ENCODE measurements at regions not wholly inside any gene's neighbourhood (a gene's known extent, or its start where the extent isn't known, plus 50 kb on each side); places are given as distances from the start of the nearest gene placed in this dataset.

GRCh38 chr2:183597841-183598240, 473.6 kb downstream of the NUP35 start:
- H3K4me1 ChIP-seq (ENCODE audit: insufficient read depth, low read length) = no peaks in the 10 kb centered on the region
- H3K9ac ChIP-seq (ENCODE audit: low read depth, low read length) = no peak overlapping the region
- no peak overlapping the region for H3K4me3 ChIP-seq (ENCODE audit: low read length)
- no peaks in the 10 kb centered on the region for H3K27me3 ChIP-seq (ENCODE audit: insufficient read depth, low read length)
- H3K36me3 ChIP-seq (ENCODE audit: insufficient read depth, low read depth, low read length) = no peaks in the 10 kb centered on the region
- H3K27ac ChIP-seq (ENCODE audit: low read length) = no peak overlapping the region
- no peaks in the 10 kb centered on the region for H3K9me3 ChIP-seq (ENCODE audit: insufficient read depth, low read depth, low read length)

GRCh38 chr2:183604065-183604464, 479.8 kb downstream of the NUP35 start:
- Histone ChIP-seq H3K27ac (ENCODE audit: low read length) (no peak overlapping the region), H3K9ac (ENCODE audit: low read depth, low read length) (no peak overlapping the region), H3K4me1 (ENCODE audit: insufficient read depth, low read length) (no peaks in the 10 kb centered on the region; the same call in 1 of the 2 replicates), H3K9me3 (ENCODE audit: insufficient read depth, low read depth, low read length) (no peaks in the 10 kb centered on the region), H3K27me3 (ENCODE audit: insufficient read depth, low read length) (no peaks in the 10 kb centered on the region), H3K4me3 (ENCODE audit: low read length) (no peak overlapping the region), H3K36me3 (ENCODE audit: insufficient read depth, low read depth, low read length) (no peaks in the 10 kb centered on the region)

GRCh38 chr2:183605440-183605839, 481.2 kb downstream of the NUP35 start:
- no peaks in the 10 kb centered on the region for H3K9me3 ChIP-seq (ENCODE audit: insufficient read depth, low read depth, low read length)
- no peak overlapping the region for H3K27ac ChIP-seq (ENCODE audit: low read length)
- H3K27me3 ChIP-seq (ENCODE audit: insufficient read depth, low read length) = no peaks in the 10 kb centered on the region
- no peaks in the 10 kb centered on the region for H3K36me3 ChIP-seq (ENCODE audit: insufficient read depth, low read depth, low read length)
- H3K9ac ChIP-seq (ENCODE audit: low read depth, low read length) = no peak overlapping the region
- no peak overlapping the region for H3K4me3 ChIP-seq (ENCODE audit: low read length)
- H3K4me1 ChIP-seq (ENCODE audit: insufficient read depth, low read length) = peaks cover 2% of the 10 kb centered on the region; the same call in 1 of the 2 replicates

- Histone ChIP-seq H3K27ac (ENCODE audit: low read length) (no peak overlapping the region), H3K27me3 (ENCODE audit: insufficient read depth, low read length) (no peaks in the 10 kb centered on the region), H3K4me1 (ENCODE audit: insufficient read depth, low read length) (peaks cover 8% of the 10 kb centered on the region; the same call in 1 of the 2 replicates), H3K9me3 (ENCODE audit: insufficient read depth, low read depth, low read length) (no peaks in the 10 kb centered on the region), H3K9ac (ENCODE audit: low read depth, low read length) (no peak overlapping the region), H3K4me3 (ENCODE audit: low read length) (no peak overlapping the region), H3K36me3 (ENCODE audit: insufficient read depth, low read depth, low read length) (no peaks in the 10 kb centered on the region)
Observed at GRCh38 chr2:183606022-183606717, 481.9 kb downstream of the NUP35 start.

GRCh38 chr2:183606718-183607085, 482.5 kb downstream of the NUP35 start:
- no peak overlapping the region for H3K9ac ChIP-seq (ENCODE audit: low read depth, low read length)
- no peak overlapping the region for H3K4me3 ChIP-seq (ENCODE audit: low read length)
- no peaks in the 10 kb centered on the region for H3K27me3 ChIP-seq (ENCODE audit: insufficient read depth, low read length)
- H3K27ac ChIP-seq (ENCODE audit: low read length) = no peak overlapping the region
- no peaks in the 10 kb centered on the region for H3K9me3 ChIP-seq (ENCODE audit: insufficient read depth, low read depth, low read length)
- H3K4me1 ChIP-seq (ENCODE audit: insufficient read depth, low read length) = peaks cover 9% of the 10 kb centered on the region; the same call in 1 of the 2 replicates
- H3K36me3 ChIP-seq (ENCODE audit: insufficient read depth, low read depth, low read length) = no peaks in the 10 kb centered on the region

- Histone ChIP-seq H3K27me3 (ENCODE audit: insufficient read depth, low read length) (no peaks in the 10 kb centered on the region), H3K27ac (ENCODE audit: low read length) (no peak overlapping the region), H3K4me3 (ENCODE audit: low read length) (no peak overlapping the region), H3K9ac (ENCODE audit: low read depth, low read length) (no peak overlapping the region), H3K9me3 (ENCODE audit: insufficient read depth, low read depth, low read length) (no peaks in the 10 kb centered on the region), H3K36me3 (ENCODE audit: insufficient read depth, low read depth, low read length) (no peaks in the 10 kb centered on the region), H3K4me1 (ENCODE audit: insufficient read depth, low read length) (peaks cover 9% of the 10 kb centered on the region; the same call in 1 of the 2 replicates)
Observed at GRCh38 chr2:183607995-183608394, 483.8 kb downstream of the NUP35 start.

GRCh38 chr2:183608747-183609146, 484.5 kb downstream of the NUP35 start:
- H3K4me3 ChIP-seq (ENCODE audit: low read length) = no peak overlapping the region
- no peak overlapping the region for H3K9ac ChIP-seq (ENCODE audit: low read depth, low read length)
- no peaks in the 10 kb centered on the region for H3K36me3 ChIP-seq (ENCODE audit: insufficient read depth, low read depth, low read length)
- peaks cover 9% of the 10 kb centered on the region; the same call in 1 of the 2 replicates for H3K4me1 ChIP-seq (ENCODE audit: insufficient read depth, low read length)
- no peaks in the 10 kb centered on the region for H3K27me3 ChIP-seq (ENCODE audit: insufficient read depth, low read length)
- H3K27ac ChIP-seq (ENCODE audit: low read length) = no peak overlapping the region
- H3K9me3 ChIP-seq (ENCODE audit: insufficient read depth, low read depth, low read length) = no peaks in the 10 kb centered on the region

- Histone ChIP-seq H3K4me3 (ENCODE audit: low read length) (no peak overlapping the region), H3K9ac (ENCODE audit: low read depth, low read length) (no peak overlapping the region), H3K27me3 (ENCODE audit: insufficient read depth, low read length) (no peaks in the 10 kb centered on the region), H3K4me1 (ENCODE audit: insufficient read depth, low read length) (peaks cover 9% of the 10 kb centered on the region; the same call in 1 of the 2 replicates), H3K27ac (ENCODE audit: low read length) (no peak overlapping the region), H3K9me3 (ENCODE audit: insufficient read depth, low read depth, low read length) (no peaks in the 10 kb centered on the region), H3K36me3 (ENCODE audit: insufficient read depth, low read depth, low read length) (no peaks in the 10 kb centered on the region)
Observed at GRCh38 chr2:183610724-183611123, 486.5 kb downstream of the NUP35 start.

- no peaks in the 10 kb centered on the region for H3K9me3 ChIP-seq (ENCODE audit: insufficient read depth, low read depth, low read length)
- H3K4me3 ChIP-seq (ENCODE audit: low read length) = no peak overlapping the region
- no peak overlapping the region for H3K9ac ChIP-seq (ENCODE audit: low read depth, low read length)
- H3K36me3 ChIP-seq (ENCODE audit: insufficient read depth, low read depth, low read length) = no peaks in the 10 kb centered on the region
- H3K4me1 ChIP-seq (ENCODE audit: insufficient read depth, low read length) = peaks cover 7% of the 10 kb centered on the region; the same call in 1 of the 2 replicates
- no peak overlapping the region for H3K27ac ChIP-seq (ENCODE audit: low read length)
- no peaks in the 10 kb centered on the region for H3K27me3 ChIP-seq (ENCODE audit: insufficient read depth, low read length)
Observed at GRCh38 chr2:183614799-183615435, 490.7 kb downstream of the NUP35 start.

- no peak overlapping the region for H3K27ac ChIP-seq (ENCODE audit: low read length)
- H3K9me3 ChIP-seq (ENCODE audit: insufficient read depth, low read depth, low read length) = no peaks in the 10 kb centered on the region
- no peaks in the 10 kb centered on the region for H3K36me3 ChIP-seq (ENCODE audit: insufficient read depth, low read depth, low read length)
- no peaks in the 10 kb centered on the region for H3K4me1 ChIP-seq (ENCODE audit: insufficient read depth, low read length)
- no peak overlapping the region for H3K9ac ChIP-seq (ENCODE audit: low read depth, low read length)
- no peak overlapping the region for H3K4me3 ChIP-seq (ENCODE audit: low read length)
- H3K27me3 ChIP-seq (ENCODE audit: insufficient read depth, low read length) = no peaks in the 10 kb centered on the region
Observed at GRCh38 chr2:183623227-183623626, 499.0 kb downstream of the NUP35 start.

GRCh38 chr2:183630964-183631363, 506.7 kb downstream of the NUP35 start:
- H3K27me3 ChIP-seq (ENCODE audit: insufficient read depth, low read length) = no peaks in the 10 kb centered on the region
- no peaks in the 10 kb centered on the region for H3K4me1 ChIP-seq (ENCODE audit: insufficient read depth, low read length)
- H3K36me3 ChIP-seq (ENCODE audit: insufficient read depth, low read depth, low read length) = no peaks in the 10 kb centered on the region
- H3K27ac ChIP-seq (ENCODE audit: low read length) = no peak overlapping the region
- H3K9ac ChIP-seq (ENCODE audit: low read depth, low read length) = no peak overlapping the region
- H3K4me3 ChIP-seq (ENCODE audit: low read length) = no peak overlapping the region
- no peaks in the 10 kb centered on the region for H3K9me3 ChIP-seq (ENCODE audit: insufficient read depth, low read depth, low read length)

GRCh38 chr2:183656121-183656520, 531.9 kb downstream of the NUP35 start:
- Histone ChIP-seq H3K27me3 (ENCODE audit: insufficient read depth, low read length) (no peaks in the 10 kb centered on the region), H3K9me3 (ENCODE audit: insufficient read depth, low read depth, low read length) (peaks cover 5% of the 10 kb centered on the region; the same call in 1 of the 2 replicates), H3K27ac (ENCODE audit: low read length) (no peak overlapping the region), H3K4me1 (ENCODE audit: insufficient read depth, low read length) (no peaks in the 10 kb centered on the region), H3K4me3 (ENCODE audit: low read length) (no peak overlapping the region), H3K36me3 (ENCODE audit: insufficient read depth, low read depth, low read length) (no peaks in the 10 kb centered on the region), H3K9ac (ENCODE audit: low read depth, low read length) (no peak overlapping the region)
